GM23248 (cell line): ENCODE measurements at regions not wholly inside any gene's neighbourhood (a gene's known extent, or its start where the extent isn't known, plus 50 kb on each side); places are given as distances from the start of the nearest gene placed in this dataset.

ENCODE experiments used
- EZH2 ChIP-seq: fragments of 200-600 bp; sonication (generic); IDR thresholded peaks from 2 replicates; pipeline ENCODE4 v1.6.1; 2018; ENCODE audit warnings: antibody characterized with exemption, mild to moderate bottlenecking; ENCODE audit not compliant: insufficient read depth, poor library complexity, severe bottlenecking
- EZH2phosphoT487 ChIP-seq: fragments of 200-600 bp; sonication (generic); IDR thresholded peaks from 2 replicates; pipeline ENCODE4 v1.6.1; 2018; ENCODE audit warnings: antibody characterized with exemption, moderate library complexity, mild to moderate bottlenecking, low read depth; ENCODE audit not compliant: insufficient read depth

GRCh38 chr10:129392855-129393254, 74.2 kb upstream of the MGMT start:
- TF ChIP-seq EZH2 (no peak), EZH2phosphoT487 (no peak)
